Lung (tissue), 11 donors: ENCODE measurements at regions not wholly inside any gene's neighbourhood (a gene's known extent, or its start where the extent isn't known, plus 50 kb on each side); places are given as distances from the start of the nearest gene placed in this dataset.

ENCODE experiments used
- ATAC-seq: fragments of 200-7000 bp; cut with Tn5 transposase; one replicate; pipeline ENCODE4 v1.9.1; 2020; ENCODE audit warnings: moderate number of reproducible peaks; ENCODE audit not compliant: insufficient read depth, low FRiP score
- DNase-seq, 3 donors: peaks; one replicate each; pipeline ENCODE4 v3.0.0-alpha.2; 2013 to 2017
- H3K27ac ChIP-seq, 2 donors: one replicate each; pipeline ENCODE4 v1.5.1; 2013; ENCODE audit warnings: mild to moderate bottlenecking in 2 of 2, moderate library complexity in 2 of 2, control low read depth in 1 of 2, inconsistent platforms in 1 of 2, low read depth in 1 of 2, low read length in 1 of 2
- H3K27me3 ChIP-seq, 3 donors: one replicate each; pipeline ENCODE4 v1.5.1; 2013; ENCODE audit warnings: low read length in 2 of 3; ENCODE audit not compliant: control insufficient read depth in 3 of 3, insufficient read depth in 3 of 3
- H3K36me3 ChIP-seq, 4 donors: one replicate each; pipeline ENCODE4 v1.5.1; 2013; ENCODE audit warnings: low read length in 4 of 4, mild to moderate bottlenecking in 1 of 4, moderate library complexity in 1 of 4; ENCODE audit not compliant: control insufficient read depth in 4 of 4, insufficient read depth in 4 of 4
- H3K4me1 ChIP-seq, 5 donors: one replicate each; pipeline ENCODE4 v1.5.1; 2013; ENCODE audit warnings: low read length in 5 of 5, mild to moderate bottlenecking in 2 of 5, moderate library complexity in 1 of 5; ENCODE audit not compliant: control insufficient read depth in 5 of 5, insufficient read depth in 5 of 5
- H3K4me3 ChIP-seq: one replicate; pipeline ENCODE4 v1.5.1; 2013; ENCODE audit warnings: mild to moderate bottlenecking, control low read depth, moderate library complexity
- H3K9ac ChIP-seq, 2 donors: one replicate each; pipeline ENCODE4 v1.5.1; 2013; ENCODE audit warnings: low read length in 2 of 2, control low read depth in 1 of 2; ENCODE audit not compliant: insufficient read depth in 1 of 2
- H3K9me3 ChIP-seq, 4 donors: one replicate each; pipeline ENCODE4 v1.5.1; 2013; ENCODE audit warnings: low read length in 3 of 4, mild to moderate bottlenecking in 1 of 4, moderate library complexity in 1 of 4; ENCODE audit not compliant: control insufficient read depth in 4 of 4, insufficient read depth in 3 of 4
- CTCF ChIP-seq: IDR thresholded peaks from 2 replicates; pipeline ENCODE4 v1.5.1; 2012; ENCODE audit warnings: mild to moderate bottlenecking; ENCODE audit errors: control extremely low read depth, extremely low read depth
- WGBS, 2 donors: extraction: QIAGEN DNeasy Blood & Tissue Kit; methylation state at CpG; one replicate each; pipeline ENCODE4 v1.1.7; 2013; 5-methylcytosine and 5-hydroxymethylcytosine counted together
- donor health status: control.
- donor health status: control.
- donor health status: Bipolar disorder and iron deficiency.
- donor health status: healthy.
- donor health status: DM: yes; HTN: yes; CAD: no.

- DNase-seq (no peak), ATAC-seq (no peak)
- TF ChIP-seq CTCF: no peak
- Histone ChIP-seq H3K9ac (no peak overlapping the region), H3K4me1 (peaks cover 0 to 14% (median 4%) of the 10 kb centered on the region in 5 donors), H3K36me3 (no peaks in the 10 kb centered on the region), H3K4me3 (no peak overlapping the region), H3K27ac (no peak overlapping the region), H3K27me3 (no peaks in the 10 kb centered on the region), H3K9me3 (peaks cover 0 to 4% (median 1%) of the 10 kb centered on the region in 4 donors)
- 81 to 94% methylated on average over 1 of the region's 1 CpG for WGBS, 2 donors
Observed at GRCh38 chr3:177529071-177529550, 331.8 kb upstream of the TBL1XR1 start.

GRCh38 chr3:177529716-177530335 lies 332.5 kb upstream of the TBL1XR1 start:
- Histone ChIP-seq H3K4me3 (no peak overlapping the region), H3K27ac (no peak overlapping the region), H3K9ac (peak overlapping the region in 1 of 2 donors; percentile 17), H3K36me3 (no peaks in the 10 kb centered on the region), H3K9me3 (peaks cover 0 to 2% (median 1%) of the 10 kb centered on the region in 4 donors), H3K4me1 (peaks cover 0 to 13% (median 4%) of the 10 kb centered on the region in 5 donors), H3K27me3 (no peaks in the 10 kb centered on the region)
- ATAC-seq: no peak
- peak in 2 of 3 donors; percentile 70 to 81 for DNase-seq
- no peak for TF ChIP-seq CTCF
- 91 to 92% methylated on average over 5 of the region's 5 CpGs for WGBS, 2 donors

GRCh38 chr3:177530908-177531307 lies 333.6 kb upstream of the TBL1XR1 start:
- Histone ChIP-seq H3K27me3 (no peaks in the 10 kb centered on the region), H3K4me3 (no peak overlapping the region), H3K36me3 (no peaks in the 10 kb centered on the region), H3K9me3 (peaks cover 0 to 2% (median 0%) of the 10 kb centered on the region in 4 donors), H3K27ac (no peak overlapping the region), H3K9ac (no peak overlapping the region), H3K4me1 (peaks cover 0 to 13% (median 4%) of the 10 kb centered on the region in 5 donors)
- WGBS, 2 donors: 71 to 84% methylated on average over 5 of the region's 5 CpGs
- ATAC-seq (no peak), DNase-seq (no peak)
- TF ChIP-seq CTCF: no peak
